ENCODE measurements at regions not wholly inside any gene's neighbourhood (a gene's known extent, or its start where the extent isn't known, plus 50 kb on each side); places are given as distances from the start of the nearest gene placed in this dataset.

GRCh38 chr9:1878811-1879210, 136.3 kb upstream of the SMARCA2 start:
- Histone ChIP-seq H3K27ac (ENCODE audit: low read depth, low read length, poor library complexity, severe bottlenecking) (no peak overlapping the region), H3K9me3 (ENCODE audit: low read length) (no peaks in the 10 kb centered on the region), H3K9me2 (ENCODE audit: insufficient read depth, low read length) (no peaks in the 10 kb centered on the region), H2AFZ (ENCODE audit: low read length) (no peak overlapping the region), H3K79me2 (ENCODE audit: insufficient read depth, low read depth, low read length) (no peaks in the 10 kb centered on the region), H4K20me1 (ENCODE audit: insufficient read depth, low read length) (no peaks in the 10 kb centered on the region), H3K36me3 (ENCODE audit: insufficient read depth, low read length) (no peaks in the 10 kb centered on the region), H3K4me3 (ENCODE audit: low read depth, low read length, poor library complexity, severe bottlenecking) (no peak overlapping the region), H3K4me2 (ENCODE audit: low read length) (no peak overlapping the region), H3K4me1 (ENCODE audit: insufficient read depth, low read length, poor library complexity, severe bottlenecking) (no peaks in the 10 kb centered on the region)
- intact Hi-C loops (cut with micrococcal nuclease; ENCODE audit: unreplicated experiment): loop anchor here (10.0 kb wide), 1 partner anchor 206 kb away; no protein-coding TSS in a partner anchor
- ChIA-PET CTCF (ENCODE audit: unreplicated experiment) (no interaction called here), POLR2A (no interaction called here)
- no peak for DNase-seq (ENCODE audit: low spot score)
- no TSS peak for BruUV-seq (replicated peaks)
- TF ChIP-seq EZH2phosphoT487 (IDR thresholded peaks at IDR 0.05; ENCODE audit: borderline replicate concordance, low read depth, low read length) (no peak), CTCF (conservative IDR thresholded peaks at IDR 0.05; ENCODE audit: low read length) (no peak)

- H4K20me1 ChIP-seq (ENCODE audit: insufficient read depth, low read length): no peaks in the 10 kb centered on the region
- H3K79me2 ChIP-seq (ENCODE audit: insufficient read depth, low read depth, low read length): no peaks in the 10 kb centered on the region
- no peak for DNase-seq (ENCODE audit: low spot score)
- H2AFZ ChIP-seq (ENCODE audit: low read length): no peak overlapping the region
- intact Hi-C loops (cut with micrococcal nuclease; ENCODE audit: unreplicated experiment): loop anchor here (10.0 kb wide), 1 partner anchor 205 kb away; no protein-coding TSS in a partner anchor
- no peaks in the 10 kb centered on the region for H3K9me2 ChIP-seq (ENCODE audit: insufficient read depth, low read length)
- no peak overlapping the region for H3K27ac ChIP-seq (ENCODE audit: low read depth, low read length, poor library complexity, severe bottlenecking)
- H3K4me2 ChIP-seq (ENCODE audit: low read length): no peak overlapping the region
- no peaks in the 10 kb centered on the region for H3K36me3 ChIP-seq (ENCODE audit: insufficient read depth, low read length)
- POLR2A ChIA-PET: no interaction called here
- H3K9me3 ChIP-seq (ENCODE audit: low read length): no peaks in the 10 kb centered on the region
- CTCF ChIA-PET (ENCODE audit: unreplicated experiment): no interaction called here
- H3K4me3 ChIP-seq (ENCODE audit: low read depth, low read length, poor library complexity, severe bottlenecking): no peak overlapping the region
- no TSS peak for BruUV-seq (replicated peaks)
- no peaks in the 10 kb centered on the region for H3K4me1 ChIP-seq (ENCODE audit: insufficient read depth, low read length, poor library complexity, severe bottlenecking)
- TF ChIP-seq CTCF (conservative IDR thresholded peaks at IDR 0.05; ENCODE audit: low read length) (no peak), EZH2phosphoT487 (IDR thresholded peaks at IDR 0.05; ENCODE audit: borderline replicate concordance, low read depth, low read length) (no peak)
These were observed 135.6 kb upstream of the SMARCA2 start for GRCh38 chr9:1879501-1879900.

GRCh38 chr9:1880038-1880565, 135.0 kb upstream of the SMARCA2 start:
- intact Hi-C loops (cut with micrococcal nuclease; ENCODE audit: unreplicated experiment): no loop called here
- no peaks in the 10 kb centered on the region for H3K9me3 ChIP-seq (ENCODE audit: low read length)
- H3K27ac ChIP-seq (ENCODE audit: low read depth, low read length, poor library complexity, severe bottlenecking): no peak overlapping the region
- no TSS peak for BruUV-seq (replicated peaks)
- POLR2A ChIA-PET: no interaction called here
- H2AFZ ChIP-seq (ENCODE audit: low read length): no peak overlapping the region
- CTCF ChIA-PET (ENCODE audit: unreplicated experiment): no interaction called here
- H4K20me1 ChIP-seq (ENCODE audit: insufficient read depth, low read length): no peaks in the 10 kb centered on the region
- TF ChIP-seq CTCF (conservative IDR thresholded peaks at IDR 0.05; ENCODE audit: low read length): no peak
- TF ChIP-seq EZH2phosphoT487 (IDR thresholded peaks at IDR 0.05; ENCODE audit: borderline replicate concordance, low read depth, low read length): no peak
- no peaks in the 10 kb centered on the region for H3K4me1 ChIP-seq (ENCODE audit: insufficient read depth, low read length, poor library complexity, severe bottlenecking)
- no peaks in the 10 kb centered on the region for H3K9me2 ChIP-seq (ENCODE audit: insufficient read depth, low read length)
- DNase-seq (ENCODE audit: low spot score): no peak
- H3K4me3 ChIP-seq (ENCODE audit: low read depth, low read length, poor library complexity, severe bottlenecking): no peak overlapping the region
- no peak overlapping the region for H3K4me2 ChIP-seq (ENCODE audit: low read length)
- H3K36me3 ChIP-seq (ENCODE audit: insufficient read depth, low read length): no peaks in the 10 kb centered on the region
- no peaks in the 10 kb centered on the region for H3K79me2 ChIP-seq (ENCODE audit: insufficient read depth, low read depth, low read length)

Data from OCI-LY7 (cell line).